ENCODE measurements at regions not wholly inside any gene's neighbourhood (a gene's known extent, or its start where the extent isn't known, plus 50 kb on each side); places are given as distances from the start of the nearest gene placed in this dataset.

DNA sequence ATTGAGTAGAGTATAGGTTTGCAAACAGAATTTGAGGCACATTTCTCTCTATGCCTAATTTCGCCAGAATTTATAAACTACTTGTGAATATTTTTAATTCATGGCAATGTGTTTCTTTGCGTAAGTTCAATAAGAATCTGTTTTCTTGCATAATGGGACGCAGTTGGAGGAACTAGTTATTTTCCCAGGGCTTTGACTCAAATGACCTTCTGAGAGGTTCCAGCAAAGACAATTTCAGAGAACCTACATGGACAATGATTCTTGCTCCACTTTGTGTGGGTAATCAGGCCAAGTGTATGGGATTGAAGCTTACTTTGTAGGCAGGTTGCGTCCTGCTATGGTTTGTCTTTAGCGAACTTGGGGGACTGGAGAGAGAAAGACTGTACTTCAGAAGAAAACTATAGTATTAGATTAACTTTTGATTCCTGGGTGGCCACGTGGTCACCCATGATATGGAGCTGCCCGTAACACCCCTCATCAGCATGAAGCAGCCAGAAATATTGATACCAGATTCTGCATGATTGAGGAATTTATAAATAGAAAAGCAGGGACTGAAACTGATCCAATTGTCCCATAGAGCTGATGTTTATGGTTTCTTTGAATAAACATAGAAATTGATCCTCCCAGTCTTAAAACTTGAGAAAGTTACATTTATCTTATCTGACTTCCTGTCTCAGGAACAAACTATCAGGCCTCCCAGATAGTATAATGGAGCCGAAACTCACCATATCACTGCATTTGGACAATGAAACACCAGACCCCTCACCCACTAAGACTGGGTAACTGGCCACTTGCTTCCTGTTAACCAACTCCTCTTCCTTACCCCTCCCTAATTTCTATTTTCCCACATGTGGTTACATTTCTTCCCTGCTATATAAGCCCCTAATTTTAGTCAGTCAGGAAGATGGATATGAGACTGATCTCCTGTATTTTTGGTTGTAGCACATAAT is 815.3 kb upstream of the HS6ST1 start:
- Histone ChIP-seq H3K27ac (ENCODE audit: insufficient read depth, low read length) (no peak overlapping the region), H3K4me2 (ENCODE audit: extremely low read depth, insufficient read depth, low read length) (no peak overlapping the region), H3K4me1 (ENCODE audit: control insufficient read depth, extremely low read depth, insufficient read depth, low read length) (no peaks in the 10 kb centered on the region), H4K20me1 (ENCODE audit: control insufficient read depth, extremely low read depth, insufficient read depth, low read length) (no peaks in the 10 kb centered on the region), H3K4me3 (replicated peaks in 1 of 4; ENCODE audit: control extremely low read depth in 1 of 4, insufficient read depth in 1 of 4, low read depth in 3 of 4, low read length in 4 of 4) (no peak overlapping the region), H3K9me3 (ENCODE audit: control insufficient read depth, insufficient read depth, low read depth, low read length) (no peaks in the 10 kb centered on the region), H3K9ac (ENCODE audit: insufficient read depth, low read length) (no peak overlapping the region), H3K79me2 (ENCODE audit: control insufficient read depth, insufficient read depth, low read length) (no peaks in the 10 kb centered on the region), H3K27me3 (ENCODE audit: control insufficient read depth, insufficient read depth, low read length) (no peaks in the 10 kb centered on the region), H3K36me3 (ENCODE audit: control insufficient read depth, insufficient read depth, low read length) (no peaks in the 10 kb centered on the region), H2AFZ (ENCODE audit: low read length) (no peak overlapping the region)
- TF ChIP-seq EZH2 (IDR thresholded peaks at IDR 0.05; ENCODE audit: low read length, missing control alignments), result no peak
- no peak for TF ChIP-seq CTCF (conservative IDR thresholded peaks at IDR 0.05 in 1 of 2, IDR thresholded peaks at IDR 0.05 in 1 of 2; ENCODE audit: low read depth in 1 of 2, low read length in 2 of 2)
- DNase-seq (ENCODE audit: low read depth in 2 of 2), result no peak

DNA sequence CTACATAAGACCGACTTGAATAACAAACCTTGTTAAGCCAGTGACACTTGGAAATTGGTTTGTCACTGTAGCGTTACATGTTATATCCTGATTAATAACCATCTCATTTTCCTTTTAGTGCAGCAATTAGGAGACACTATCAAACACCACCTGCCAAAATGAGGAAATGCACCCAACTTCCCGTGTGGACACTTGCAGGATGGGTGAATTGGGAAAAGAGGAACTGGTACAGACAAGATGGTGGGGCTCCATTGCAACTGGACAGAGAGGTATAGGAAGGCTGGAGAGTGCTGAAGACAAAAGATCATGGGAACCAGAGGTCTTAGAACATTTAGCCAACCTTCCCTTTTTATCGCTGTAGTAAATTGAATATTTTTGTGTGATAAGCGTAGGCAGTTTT is 816.3 kb upstream of the HS6ST1 start:
- no peaks in the 10 kb centered on the region for H3K27me3 ChIP-seq (ENCODE audit: control insufficient read depth, insufficient read depth, low read length)
- H3K4me1 ChIP-seq (ENCODE audit: control insufficient read depth, extremely low read depth, insufficient read depth, low read length), result no peaks in the 10 kb centered on the region
- no peak for DNase-seq (ENCODE audit: low read depth in 2 of 2)
- no peaks in the 10 kb centered on the region for H3K79me2 ChIP-seq (ENCODE audit: control insufficient read depth, insufficient read depth, low read length)
- H3K9ac ChIP-seq (ENCODE audit: insufficient read depth, low read length), result no peak overlapping the region
- no peak overlapping the region for H2AFZ ChIP-seq (ENCODE audit: low read length)
- no peaks in the 10 kb centered on the region for H4K20me1 ChIP-seq (ENCODE audit: control insufficient read depth, extremely low read depth, insufficient read depth, low read length)
- no peak overlapping the region for H3K4me2 ChIP-seq (ENCODE audit: extremely low read depth, insufficient read depth, low read length)
- no peak overlapping the region for H3K27ac ChIP-seq (ENCODE audit: insufficient read depth, low read length)
- H3K4me3 ChIP-seq (replicated peaks in 1 of 4; ENCODE audit: control extremely low read depth in 1 of 4, insufficient read depth in 1 of 4, low read depth in 3 of 4, low read length in 4 of 4), result no peak overlapping the region
- TF ChIP-seq CTCF (conservative IDR thresholded peaks at IDR 0.05 in 1 of 2, IDR thresholded peaks at IDR 0.05 in 1 of 2; ENCODE audit: low read depth in 1 of 2, low read length in 2 of 2), result no peak
- no peak for TF ChIP-seq EZH2 (IDR thresholded peaks at IDR 0.05; ENCODE audit: low read length, missing control alignments)
- H3K36me3 ChIP-seq (ENCODE audit: control insufficient read depth, insufficient read depth, low read length), result no peaks in the 10 kb centered on the region
- H3K9me3 ChIP-seq (ENCODE audit: control insufficient read depth, insufficient read depth, low read depth, low read length), result no peaks in the 10 kb centered on the region

GRCh38 chr2:129139380-129139779 is 820.7 kb upstream of the HS6ST1 start:
- Histone ChIP-seq H3K36me3 (ENCODE audit: control insufficient read depth, insufficient read depth, low read length) (no peaks in the 10 kb centered on the region), H3K9me3 (ENCODE audit: control insufficient read depth, insufficient read depth, low read depth, low read length) (no peaks in the 10 kb centered on the region), H3K27ac (ENCODE audit: insufficient read depth, low read length) (no peak overlapping the region), H2AFZ (ENCODE audit: low read length) (no peak overlapping the region), H3K4me1 (ENCODE audit: control insufficient read depth, extremely low read depth, insufficient read depth, low read length) (no peaks in the 10 kb centered on the region), H3K4me2 (ENCODE audit: extremely low read depth, insufficient read depth, low read length) (no peak overlapping the region), H4K20me1 (ENCODE audit: control insufficient read depth, extremely low read depth, insufficient read depth, low read length) (no peaks in the 10 kb centered on the region), H3K79me2 (ENCODE audit: control insufficient read depth, insufficient read depth, low read length) (no peaks in the 10 kb centered on the region), H3K27me3 (ENCODE audit: control insufficient read depth, insufficient read depth, low read length) (no peaks in the 10 kb centered on the region), H3K4me3 (replicated peaks in 1 of 4; ENCODE audit: control extremely low read depth in 1 of 4, insufficient read depth in 1 of 4, low read depth in 3 of 4, low read length in 4 of 4) (no peak overlapping the region), H3K9ac (ENCODE audit: insufficient read depth, low read length) (no peak overlapping the region)
- no peak for DNase-seq (ENCODE audit: low read depth in 2 of 2)
- no peak for TF ChIP-seq EZH2 (IDR thresholded peaks at IDR 0.05; ENCODE audit: low read length, missing control alignments)
- no peak for TF ChIP-seq CTCF (conservative IDR thresholded peaks at IDR 0.05 in 1 of 2, IDR thresholded peaks at IDR 0.05 in 1 of 2; ENCODE audit: low read depth in 1 of 2, low read length in 2 of 2)
